GM21423 (cell line): ENCODE measurements at regions not wholly inside any gene's neighbourhood (a gene's known extent, or its start where the extent isn't known, plus 50 kb on each side); places are given as distances from the start of the nearest gene placed in this dataset.

ENCODE experiments used
- ATAC-seq: cut with Tn5 transposase; IDR thresholded peaks from one replicate; pipeline ENCODE4 v1.9.1; 2021; ENCODE audit warnings: mild to moderate bottlenecking, moderate library complexity; ENCODE audit not compliant: unreplicated experiment

DNA sequence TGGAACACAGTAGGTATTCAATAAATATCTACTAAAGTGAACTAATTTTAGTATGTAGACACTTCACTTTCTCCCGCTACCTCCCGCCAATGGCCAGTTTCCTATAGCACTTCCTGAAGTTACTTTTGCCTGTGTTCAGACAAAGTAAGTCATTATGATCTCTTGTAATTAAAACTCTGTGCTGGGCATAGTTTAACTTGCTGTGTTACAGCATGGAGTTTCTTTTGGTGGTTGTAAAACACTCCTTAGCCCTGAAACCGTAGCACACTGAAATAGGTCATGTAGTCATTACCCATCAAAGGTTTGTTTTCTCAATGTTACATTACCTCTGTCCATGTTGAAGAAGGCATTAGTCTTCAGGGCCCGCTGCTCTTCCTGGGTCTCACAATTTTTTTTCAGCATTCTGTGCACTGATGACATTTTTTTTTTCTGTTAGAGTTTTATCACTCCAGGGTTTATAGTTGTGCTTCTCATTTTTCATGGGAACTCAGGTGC is 54.0 kb upstream of the CENPW start:
- no peak for ATAC-seq
